ENCODE measurements at regions not wholly inside any gene's neighbourhood (a gene's known extent, or its start where the extent isn't known, plus 50 kb on each side); places are given as distances from the start of the nearest gene placed in this dataset.
"Not testable (repeated sequence)": the region's sequence is repeated elsewhere in the genome, so short reads cannot be mapped to it uniquely, and the experiment has no call there.

GRCh38 chr12:9334041-9334692 lies 126.0 kb upstream of the PZP start:
- DNase-seq = no peak

- DNase-seq = no peak
These were observed 125.0 kb upstream of the PZP start for GRCh38 chr12:9333161-9333560.

GRCh38 chr12:9332564-9332963 lies 124.4 kb upstream of the PZP start:
- DNase-seq = no peak

DNA sequence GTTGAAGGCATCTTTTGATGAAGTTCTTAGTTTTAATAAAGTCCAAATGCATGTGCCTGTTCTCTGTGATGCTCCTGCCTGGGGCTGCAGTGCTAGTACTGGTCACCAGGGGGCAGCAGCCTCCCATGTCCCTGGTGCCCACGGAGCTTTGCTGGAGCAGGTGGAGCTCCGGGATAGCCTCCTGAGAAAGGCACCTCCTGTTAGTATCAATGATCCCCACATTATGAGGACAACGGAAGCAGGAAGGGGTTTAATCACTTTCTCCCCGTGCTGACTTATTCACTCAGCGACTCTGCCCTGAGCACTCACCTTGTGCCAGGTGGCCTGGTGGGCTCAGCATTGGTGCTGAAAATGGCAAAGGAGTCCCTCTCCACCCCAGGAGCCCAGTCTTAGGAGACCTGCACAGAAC lies 123.0 kb upstream of the PZP start:
- DNase-seq = peak; percentile 41

- no peak for DNase-seq
These were observed 120.8 kb upstream of the PZP start for GRCh38 chr12:9329019-9329418.

DNA sequence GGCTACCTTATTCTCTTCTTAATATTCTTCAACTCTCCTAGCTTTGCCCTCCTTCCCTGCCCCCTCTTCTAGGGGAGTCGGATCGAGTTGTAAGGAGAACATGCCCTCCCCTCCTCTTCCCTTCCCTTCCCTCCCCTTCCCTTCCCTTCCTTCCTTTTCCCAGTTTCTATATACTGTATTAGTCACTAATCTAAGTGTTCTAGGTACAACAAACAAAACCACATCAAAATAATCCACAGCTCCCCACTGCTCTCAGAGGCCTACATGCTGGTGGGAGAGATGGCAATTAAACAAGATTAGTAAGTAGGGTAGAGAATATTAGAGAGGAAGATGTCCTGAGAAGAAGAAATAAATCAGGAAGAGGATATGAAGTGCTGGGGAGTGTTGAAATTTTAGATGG lies 119.9 kb upstream of the PZP start:
- no peak for DNase-seq

- no peak for DNase-seq
These were observed 119.1 kb upstream of the PZP start for GRCh38 chr12:9327320-9327719.

DNA sequence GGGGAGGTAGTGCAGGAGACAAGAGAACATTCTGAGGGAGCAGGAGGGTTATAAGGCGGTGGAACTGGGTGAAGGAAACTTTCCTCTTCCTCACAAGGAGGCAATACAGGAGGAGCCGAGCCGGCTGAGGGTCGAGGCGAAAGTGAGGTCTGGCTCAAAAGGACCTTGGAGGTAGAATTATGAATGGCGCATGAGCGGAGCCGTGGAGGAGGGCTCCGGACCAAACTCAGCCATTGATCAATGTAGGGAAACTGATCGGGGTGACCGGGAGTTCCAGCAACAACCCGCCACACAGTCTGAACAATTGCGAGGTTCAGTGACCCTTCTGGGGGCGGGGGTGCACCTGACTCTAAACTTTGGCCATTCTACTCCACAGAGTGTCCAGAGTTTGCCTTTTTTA lies 118.7 kb upstream of the PZP start:
- DNase-seq = not testable (repeated sequence)

DNA sequence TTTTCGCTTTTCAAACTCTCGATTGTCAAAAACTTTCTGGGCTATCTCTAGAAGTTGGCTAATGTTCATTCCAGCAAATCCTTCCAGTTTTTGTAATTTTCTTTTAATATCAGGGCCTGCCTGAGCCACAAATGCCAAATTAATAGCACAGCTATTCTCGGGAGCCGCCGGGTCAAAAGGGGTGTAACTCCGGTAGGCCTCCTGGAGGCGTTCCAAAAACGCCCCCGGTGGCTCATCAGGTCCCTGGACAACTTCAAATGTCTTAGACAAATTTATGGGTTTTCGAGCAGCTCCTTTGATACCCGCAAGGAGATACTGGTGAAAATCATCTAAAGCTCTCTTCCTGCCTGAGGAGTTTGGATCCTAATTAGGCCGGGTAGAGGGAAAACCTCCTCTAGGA lies 117.9 kb upstream of the PZP start:
- DNase-seq = no peak

- no peak for DNase-seq
These were observed 117.3 kb upstream of the PZP start for GRCh38 chr12:9325471-9325870.

- no peak for DNase-seq
These were observed 116.6 kb upstream of the PZP start for GRCh38 chr12:9324782-9325181.

GRCh38 chr12:9323144-9323681 lies 115.0 kb upstream of the PZP start:
- no peak for DNase-seq

GRCh38 chr12:9319842-9320173 lies 111.6 kb upstream of the PZP start:
- DNase-seq = no peak

- no peak for DNase-seq
These were observed 111.0 kb upstream of the PZP start for GRCh38 chr12:9319044-9319841.

DNA sequence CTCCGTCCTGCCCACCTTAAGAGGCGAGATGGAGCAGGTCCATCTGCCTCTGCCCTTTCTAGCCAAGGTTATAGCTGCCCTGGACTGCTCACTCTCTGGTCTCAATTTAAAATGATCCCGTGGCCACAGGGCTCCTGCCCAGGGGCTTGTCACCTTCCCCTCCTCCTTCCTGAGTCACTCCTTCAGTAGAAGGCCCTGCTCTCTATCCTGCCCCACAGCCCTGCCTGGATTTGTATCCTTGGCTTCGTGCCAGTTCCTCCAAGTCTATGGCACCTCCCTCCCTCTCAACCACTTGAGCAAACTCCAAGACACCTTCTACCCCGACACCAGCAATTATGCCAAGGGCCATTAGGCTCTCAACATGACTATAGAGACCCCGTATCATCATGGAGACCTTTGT lies 105.3 kb upstream of the PZP start:
- not testable (repeated sequence) for DNase-seq

DNA sequence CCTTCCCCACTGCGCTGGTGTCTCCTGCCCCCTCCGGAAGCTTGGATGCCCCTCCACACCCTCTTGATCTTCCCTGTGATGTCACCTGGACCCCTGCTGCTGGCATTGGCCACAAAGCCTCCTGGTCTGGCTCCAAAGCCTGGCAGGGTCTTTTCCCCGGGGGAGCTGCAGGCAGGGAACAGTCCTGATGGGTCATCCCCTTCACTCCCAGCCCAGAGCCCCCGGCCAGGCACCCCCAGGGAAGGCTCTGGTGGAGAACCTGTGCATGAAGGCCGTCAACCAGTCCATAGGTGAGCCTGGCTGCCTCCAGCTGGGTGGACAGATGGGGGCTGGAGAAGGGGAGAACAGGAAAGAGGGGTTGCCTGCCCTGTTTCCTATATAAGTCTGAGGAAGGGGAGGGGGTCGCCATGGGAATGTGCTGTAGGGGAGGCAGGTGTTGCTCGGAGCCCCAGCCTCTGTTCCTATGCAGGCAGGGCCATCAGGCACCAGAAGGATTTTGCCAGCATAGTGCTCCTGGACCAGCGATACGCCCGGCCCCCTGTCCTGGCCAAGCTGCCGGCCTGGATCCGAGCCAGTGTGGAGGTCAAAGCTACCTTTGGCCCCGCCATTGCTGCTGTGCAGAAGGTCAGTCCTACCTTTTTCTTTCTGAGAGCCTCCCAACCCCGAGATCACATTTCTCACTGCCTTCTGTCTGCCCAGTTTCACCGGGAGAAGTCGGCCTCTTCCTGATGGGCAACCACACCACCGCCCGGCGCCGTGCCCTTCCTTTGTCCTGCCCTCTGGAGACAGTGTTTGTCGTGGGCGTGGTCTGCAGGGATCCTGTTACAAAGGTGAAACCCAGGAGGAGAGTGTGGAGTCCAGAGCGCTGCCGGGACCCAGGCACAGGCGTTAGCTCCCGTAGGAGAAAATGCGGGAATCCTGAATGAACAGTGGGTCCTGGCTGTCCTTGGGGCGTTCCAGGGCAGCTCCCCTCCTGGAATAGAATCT lies 104.5 kb upstream of the PZP start:
- DNase-seq = not testable (repeated sequence)

- DNase-seq = not testable (repeated sequence)
These were observed 103.3 kb upstream of the PZP start for GRCh38 chr12:9311454-9311853.

DNA sequence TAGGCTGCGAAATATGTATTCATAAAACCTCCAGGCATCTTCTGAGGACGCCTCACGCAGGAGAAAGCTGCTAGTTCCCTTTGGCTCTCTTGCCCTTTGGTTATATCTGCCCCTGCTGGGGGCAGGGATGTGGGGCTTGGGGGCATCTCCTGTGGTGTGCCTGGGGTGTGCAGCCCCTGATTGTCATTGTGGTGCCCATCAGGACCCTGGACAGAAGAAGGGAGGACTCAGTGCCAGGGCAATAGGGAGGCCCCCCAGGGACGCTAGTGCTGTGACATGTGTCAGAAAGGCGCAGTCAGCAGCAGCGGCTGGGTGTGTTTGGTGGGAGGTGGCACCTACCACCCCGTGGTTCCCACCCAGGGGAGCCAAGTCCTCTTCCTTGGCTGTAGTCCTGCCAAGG lies 102.5 kb upstream of the PZP start:
- not testable (repeated sequence) for DNase-seq

- not testable (repeated sequence) for DNase-seq
These were observed 101.6 kb upstream of the PZP start for GRCh38 chr12:9309749-9310148.

DNA sequence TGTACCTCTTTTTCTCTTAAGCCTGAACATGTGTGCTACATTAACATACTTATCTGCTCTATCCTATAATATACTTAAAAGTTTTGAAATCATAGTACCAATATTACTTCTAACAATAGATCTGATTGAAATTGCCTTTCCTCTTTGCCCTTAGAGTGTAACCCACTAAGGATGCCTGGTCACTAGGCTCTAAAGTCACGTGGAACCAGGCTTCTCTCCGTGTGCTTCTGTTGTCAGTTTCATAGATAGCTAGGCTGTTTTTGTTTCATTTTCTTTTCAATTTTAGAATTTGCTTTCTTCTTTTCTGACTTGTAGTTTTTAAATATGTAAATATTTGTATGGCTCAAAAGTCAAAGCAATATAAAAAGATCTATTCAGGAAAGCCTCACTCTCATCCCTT lies 100.5 kb upstream of the PZP start:
- DNase-seq = not testable (repeated sequence)

DNA sequence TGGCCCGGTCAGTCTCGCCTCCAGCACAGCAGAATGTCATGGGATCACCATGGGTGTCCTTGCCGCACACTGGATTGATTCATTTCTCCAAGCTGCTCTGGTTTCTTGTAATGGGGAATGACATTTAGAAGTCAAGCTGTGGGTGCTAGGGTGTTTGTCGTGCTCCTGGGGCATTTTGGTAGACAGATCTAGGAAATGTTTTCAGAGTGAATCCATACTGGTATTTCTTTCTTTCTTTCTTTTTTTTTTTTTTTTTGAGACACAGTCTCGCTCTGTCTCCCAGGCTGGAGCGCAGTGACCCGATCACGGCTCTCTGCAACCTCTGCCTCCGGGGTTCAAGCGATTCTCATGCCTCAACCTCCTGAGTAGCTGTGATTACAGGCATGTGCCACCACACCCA lies 100.0 kb upstream of the PZP start:
- DNase-seq = not testable (repeated sequence)

- not testable (repeated sequence) for DNase-seq
These were observed 99.1 kb upstream of the PZP start for GRCh38 chr12:9307255-9307654.

DNA sequence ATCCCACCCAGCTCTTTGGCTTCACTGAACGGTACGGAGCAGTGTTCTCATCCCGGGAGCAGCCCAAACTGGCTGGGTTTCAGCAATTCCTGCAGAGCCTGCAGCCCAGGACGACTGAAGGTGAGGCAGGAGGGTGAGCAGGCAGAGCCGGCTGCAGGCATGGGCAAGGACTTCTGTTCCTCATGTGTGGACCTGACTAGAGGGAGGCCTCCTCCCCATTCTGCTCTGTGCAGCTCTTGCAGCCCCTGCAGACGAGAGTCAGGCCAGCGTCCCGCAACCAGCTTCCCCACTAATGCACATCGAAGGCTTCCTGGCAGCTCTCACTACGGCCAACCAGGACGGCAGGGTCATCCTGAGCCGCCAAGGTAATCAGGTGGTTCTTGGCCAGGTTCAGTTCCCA lies 97.8 kb upstream of the PZP start:
- not testable (repeated sequence) for DNase-seq
